ENCODE measurements at regions not wholly inside any gene's neighbourhood (a gene's known extent, or its start where the extent isn't known, plus 50 kb on each side); places are given as distances from the start of the nearest gene placed in this dataset.

DNA sequence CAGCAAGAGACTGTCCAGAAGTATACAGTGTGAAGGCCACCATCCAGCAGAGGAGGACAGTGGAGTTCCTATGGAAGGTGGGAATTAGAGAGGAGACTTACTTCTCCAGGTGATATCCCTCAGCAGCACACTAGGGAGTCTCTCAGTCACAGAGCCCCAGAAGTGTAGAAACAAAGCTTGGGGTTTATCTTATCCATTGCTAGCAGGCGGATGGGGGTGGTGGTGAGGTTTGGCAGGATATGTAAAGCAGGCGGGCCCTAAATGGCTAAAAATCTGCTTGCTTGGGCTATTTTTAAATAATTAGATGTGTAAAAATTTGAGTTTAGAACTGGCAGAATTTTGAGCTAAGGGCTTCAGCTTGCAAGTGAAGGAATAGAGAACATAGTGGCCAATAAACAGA is 50.1 kb upstream of the RGS18 start:
- TF ChIP-seq POLR2A (IDR thresholded peaks at IDR 0.05) (no peak), POLR2AphosphoS5 (IDR thresholded peaks at IDR 0.05) (no peak)
